Calu3 (cell line): ENCODE measurements at regions not wholly inside any gene's neighbourhood (a gene's known extent, or its start where the extent isn't known, plus 50 kb on each side); places are given as distances from the start of the nearest gene placed in this dataset.

Experiments used
- BruUV-seq: library from RNA; stranded (reverse); fragments of 400-500 nt; replicated peaks from 2 replicates; lab custom pipeline; 2021; lab: Mats Ljungman, UMichigan
- CTCF ChIA-PET: fragments of 300-600 bp; sonication (Branson Sonifier 250); formaldehyde crosslinking; loops from one replicate; lab custom pipeline; 2022; ENCODE audit warnings: antibody characterized with exemption; lab: Charles Lee
- DNase-seq: peaks from one replicate; pipeline ENCODE4 v3.0.0; 2022
- H3K27ac Mint-ChIP-seq: one replicate; pipeline ENCODE4 v1.8.0; 2022; ENCODE audit warnings: mixed read lengths; ENCODE audit not compliant: unreplicated experiment
- H3K27me3 Mint-ChIP-seq: one replicate; pipeline ENCODE4 v1.8.0; 2022; ENCODE audit warnings: mixed read lengths; ENCODE audit not compliant: unreplicated experiment
- H3K36me3 Mint-ChIP-seq: one replicate; pipeline ENCODE4 v1.8.0; 2022; ENCODE audit warnings: mild to moderate bottlenecking, moderate library complexity, mixed read lengths; ENCODE audit not compliant: insufficient read depth, unreplicated experiment
- H3K4me1 Mint-ChIP-seq: one replicate; pipeline ENCODE4 v1.8.0; 2022; ENCODE audit warnings: mild to moderate bottlenecking, low read depth, mixed read lengths; ENCODE audit not compliant: unreplicated experiment
- H3K4me3 Mint-ChIP-seq: one replicate; pipeline ENCODE4 v1.8.0; 2022; ENCODE audit warnings: mild to moderate bottlenecking, low read depth, moderate library complexity, mixed read lengths; ENCODE audit not compliant: unreplicated experiment
- H3K9me3 Mint-ChIP-seq: one replicate; pipeline ENCODE4 v1.8.0; 2022; ENCODE audit warnings: low read depth, mixed read lengths; ENCODE audit not compliant: unreplicated experiment
- intact Hi-C: fragments of 100-400 bp; cut with micrococcal nuclease; formaldehyde crosslinking; loops from one replicate; pipeline ENCODE4 v1.10.0; 2022; ENCODE audit not compliant: unreplicated experiment
- TF ChIP-seq, protein P1 (sequence below): fragments of 200-600 bp; IDR thresholded peaks from one replicate; pipeline ENCODE4 v1.8.0; 2022; ENCODE audit warnings: antibody characterized with exemption; ENCODE audit not compliant: unreplicated experiment

DNA sequence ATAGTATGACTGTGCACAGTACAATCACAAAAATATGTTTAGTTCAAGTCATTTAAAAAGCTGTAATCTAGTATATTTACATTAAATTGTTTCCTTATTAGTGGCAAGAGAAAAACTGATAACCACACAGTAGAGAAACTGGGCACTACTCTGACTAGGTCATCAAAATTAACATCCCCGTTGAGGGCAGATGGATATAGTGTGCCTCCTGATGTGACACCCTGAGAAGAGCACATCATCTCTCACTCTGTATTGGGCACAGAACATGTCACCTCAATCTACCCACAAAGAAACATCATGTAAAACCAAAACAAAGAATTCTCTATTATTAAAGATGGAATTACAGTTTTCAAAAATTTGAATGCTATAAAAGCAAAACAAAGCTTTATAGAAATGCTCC lies 221.9 kb upstream of the NANOGP8 start:
- peaks cover 14% of the 10 kb centered on the region for H3K4me1 Mint-ChIP-seq
- peak overlapping the region; percentile 97 for H3K27ac Mint-ChIP-seq
- no peak for DNase-seq
- H3K36me3 Mint-ChIP-seq, result no peaks in the 10 kb centered on the region
- TF ChIP-seq, protein P1, sequence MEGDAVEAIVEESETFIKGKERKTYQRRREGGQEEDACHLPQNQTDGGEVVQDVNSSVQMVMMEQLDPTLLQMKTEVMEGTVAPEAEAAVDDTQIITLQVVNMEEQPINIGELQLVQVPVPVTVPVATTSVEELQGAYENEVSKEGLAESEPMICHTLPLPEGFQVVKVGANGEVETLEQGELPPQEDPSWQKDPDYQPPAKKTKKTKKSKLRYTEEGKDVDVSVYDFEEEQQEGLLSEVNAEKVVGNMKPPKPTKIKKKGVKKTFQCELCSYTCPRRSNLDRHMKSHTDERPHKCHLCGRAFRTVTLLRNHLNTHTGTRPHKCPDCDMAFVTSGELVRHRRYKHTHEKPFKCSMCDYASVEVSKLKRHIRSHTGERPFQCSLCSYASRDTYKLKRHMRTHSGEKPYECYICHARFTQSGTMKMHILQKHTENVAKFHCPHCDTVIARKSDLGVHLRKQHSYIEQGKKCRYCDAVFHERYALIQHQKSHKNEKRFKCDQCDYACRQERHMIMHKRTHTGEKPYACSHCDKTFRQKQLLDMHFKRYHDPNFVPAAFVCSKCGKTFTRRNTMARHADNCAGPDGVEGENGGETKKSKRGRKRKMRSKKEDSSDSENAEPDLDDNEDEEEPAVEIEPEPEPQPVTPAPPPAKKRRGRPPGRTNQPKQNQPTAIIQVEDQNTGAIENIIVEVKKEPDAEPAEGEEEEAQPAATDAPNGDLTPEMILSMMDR, result no peak
- BruUV-seq, result no TSS peak
- H3K4me3 Mint-ChIP-seq, result peak overlapping the region; percentile 19
- intact Hi-C loops, result loop anchor here (10.0 kb wide), 1 partner anchor 232 kb away; no protein-coding TSS in a partner anchor
- H3K27me3 Mint-ChIP-seq, result no peaks in the 10 kb centered on the region
- no peaks in the 10 kb centered on the region for H3K9me3 Mint-ChIP-seq
- CTCF ChIA-PET, result no interaction called here

GRCh38 chr15:35306361-35306981 lies 221.4 kb upstream of the NANOGP8 start:
- TF ChIP-seq, protein P1, result no peak
- DNase-seq, result peak; percentile 2
- intact Hi-C loops, result loop anchor here (10.0 kb wide), 1 partner anchor 232 kb away; no protein-coding TSS in a partner anchor
- CTCF ChIA-PET, result interaction anchor here (2.5 kb wide), 1 partner anchor 138 kb away, joined by 7 read pairs; no protein-coding TSS in a partner anchor
- Mint-ChIP-seq H3K4me3 (peak overlapping the region; percentile 19), H3K4me1 (peaks cover 14% of the 10 kb centered on the region), H3K27me3 (no peaks in the 10 kb centered on the region), H3K9me3 (no peaks in the 10 kb centered on the region), H3K27ac (peak overlapping the region; percentile 97), H3K36me3 (no peaks in the 10 kb centered on the region)
- no TSS peak for BruUV-seq

- no TSS peak for BruUV-seq
- intact Hi-C loops, result loop anchor here (10.0 kb wide), 1 partner anchor 231 kb away; no protein-coding TSS in a partner anchor
- H3K27ac Mint-ChIP-seq, result no peak overlapping the region
- peaks cover 14% of the 10 kb centered on the region for H3K4me1 Mint-ChIP-seq
- CTCF ChIA-PET, result interaction anchor here (2.5 kb wide), 1 partner anchor 138 kb away, joined by 7 read pairs; no protein-coding TSS in a partner anchor
- H3K27me3 Mint-ChIP-seq, result no peaks in the 10 kb centered on the region
- H3K36me3 Mint-ChIP-seq, result no peaks in the 10 kb centered on the region
- TF ChIP-seq, protein P1, result no peak
- no peak for DNase-seq
- no peak overlapping the region for H3K4me3 Mint-ChIP-seq
- H3K9me3 Mint-ChIP-seq, result no peaks in the 10 kb centered on the region
These were observed 220.9 kb upstream of the NANOGP8 start for GRCh38 chr15:35305946-35306345.

GRCh38 chr15:35305031-35305550 lies 220.0 kb upstream of the NANOGP8 start:
- peaks cover 14% of the 10 kb centered on the region for H3K4me1 Mint-ChIP-seq
- CTCF ChIA-PET, result interaction anchor here (2.5 kb wide), 1 partner anchor 139 kb away, joined by 7 read pairs; no protein-coding TSS in a partner anchor
- no peaks in the 10 kb centered on the region for H3K36me3 Mint-ChIP-seq
- TF ChIP-seq, protein P1, result no peak
- no peak for DNase-seq
- no peak overlapping the region for H3K27ac Mint-ChIP-seq
- intact Hi-C loops, result loop anchor here (10.0 kb wide), 1 partner anchor 230 kb away; no protein-coding TSS in a partner anchor
- H3K27me3 Mint-ChIP-seq, result no peaks in the 10 kb centered on the region
- no peak overlapping the region for H3K4me3 Mint-ChIP-seq
- no TSS peak for BruUV-seq
- no peaks in the 10 kb centered on the region for H3K9me3 Mint-ChIP-seq
